ENCODE measurements at regions not wholly inside any gene's neighbourhood (a gene's known extent, or its start where the extent isn't known, plus 50 kb on each side); places are given as distances from the start of the nearest gene placed in this dataset.

- Histone ChIP-seq H4K20me1 (replicated peaks; ENCODE audit: control insufficient read depth, insufficient read depth, low read length) (no peaks in the 10 kb centered on the region), H3K27me3 (ENCODE audit: control insufficient read depth in 2 of 2, insufficient read depth in 2 of 2, low read length in 2 of 2) (no peaks in the 10 kb centered on the region), H3K9ac (ENCODE audit: insufficient read depth in 1 of 2, low read depth in 2 of 2, low read length in 2 of 2) (no peak overlapping the region), H3K9me3 (replicated peaks; ENCODE audit: control insufficient read depth, insufficient read depth, low read depth, low read length) (no peaks in the 10 kb centered on the region), H3K79me2 (ENCODE audit: control insufficient read depth, insufficient read depth, low read length) (no peaks in the 10 kb centered on the region), H3K4me1 (replicated peaks in 1 of 2; ENCODE audit: control insufficient read depth in 2 of 2, insufficient read depth in 2 of 2, low read length in 2 of 2) (no peaks in the 10 kb centered on the region), H2AFZ (ENCODE audit: low read depth, low read length) (no peak overlapping the region), H3K36me3 (ENCODE audit: control insufficient read depth, insufficient read depth, low read length) (no peaks in the 10 kb centered on the region), H3K27ac (ENCODE audit: extremely low read depth, low read depth, low read length) (no peak overlapping the region), H3K4me3 (no peak overlapping the region), H3K4me2 (ENCODE audit: insufficient read depth, low read length) (no peak overlapping the region), H3K9me1 (ENCODE audit: control insufficient read depth, insufficient read depth, low read length) (no peaks in the 10 kb centered on the region)
- intact Hi-C loops (cut with micrococcal nuclease) = no loop called here
- in situ Hi-C loops (cut with MboI) = no loop called here
- TF ChIP-seq NCOR1 (IDR thresholded peaks at IDR 0.05) = no peak
- no peak for DNase-seq (ENCODE audit: extremely low read depth in 1 of 4, low spot score in 3 of 4)
- no TSS peak for BruUV-seq (replicated peaks)
- FAIRE-seq = no peak
- WGBS (ENCODE audit: insufficient coverage, low coverage, missing lambda C conversion rate) = 0% methylated on average over 10 of the region's 11 CpGs
- POLR2A ChIA-PET = no interaction called here
- CTCF ChIA-PET (ENCODE audit: low intra/inter-chr PET ratio) = no interaction called here
- ATAC-seq = no peak
These were observed 97.5 kb downstream of the SLC10A2 start for GRCh38 chr13:102968572-102969228.

- Histone ChIP-seq H3K4me3 (no peak overlapping the region), H4K20me1 (replicated peaks; ENCODE audit: control insufficient read depth, insufficient read depth, low read length) (no peaks in the 10 kb centered on the region), H3K4me2 (ENCODE audit: insufficient read depth, low read length) (no peak overlapping the region), H3K27ac (ENCODE audit: extremely low read depth, low read depth, low read length) (no peak overlapping the region), H3K36me3 (ENCODE audit: control insufficient read depth, insufficient read depth, low read length) (no peaks in the 10 kb centered on the region), H3K79me2 (ENCODE audit: control insufficient read depth, insufficient read depth, low read length) (no peaks in the 10 kb centered on the region), H3K9ac (ENCODE audit: insufficient read depth in 1 of 2, low read depth in 2 of 2, low read length in 2 of 2) (no peak overlapping the region), H3K9me3 (replicated peaks; ENCODE audit: control insufficient read depth, insufficient read depth, low read depth, low read length) (no peaks in the 10 kb centered on the region), H3K27me3 (ENCODE audit: control insufficient read depth in 2 of 2, insufficient read depth in 2 of 2, low read length in 2 of 2) (no peaks in the 10 kb centered on the region), H3K4me1 (replicated peaks in 1 of 2; ENCODE audit: control insufficient read depth in 2 of 2, insufficient read depth in 2 of 2, low read length in 2 of 2) (no peaks in the 10 kb centered on the region), H3K9me1 (ENCODE audit: control insufficient read depth, insufficient read depth, low read length) (no peaks in the 10 kb centered on the region), H2AFZ (ENCODE audit: low read depth, low read length) (no peak overlapping the region)
- no peak for FAIRE-seq
- CTCF ChIA-PET (ENCODE audit: low intra/inter-chr PET ratio) = no interaction called here
- POLR2A ChIA-PET = no interaction called here
- no TSS peak for BruUV-seq (replicated peaks)
- intact Hi-C loops (cut with micrococcal nuclease) = no loop called here
- DNase-seq (ENCODE audit: extremely low read depth in 1 of 4, low spot score in 3 of 4) = no peak
- in situ Hi-C loops (cut with MboI) = no loop called here
- WGBS (ENCODE audit: insufficient coverage, low coverage, missing lambda C conversion rate) = 4% methylated on average over 2 of the region's 2 CpGs
- ATAC-seq = no peak
- TF ChIP-seq ZNF174 (CRISPR knock-in tag; IDR thresholded peaks at IDR 0.05) (no peak), ZNF551 (CRISPR knock-in tag; IDR thresholded peaks at IDR 0.05) (no peak), OTX1 (CRISPR knock-in tag; IDR thresholded peaks at IDR 0.05) (no peak), SMARCE1 (IDR thresholded peaks at IDR 0.05) (no peak), HDAC3 (IDR thresholded peaks at IDR 0.05; ENCODE audit: borderline replicate concordance, partially characterized antibody) (no peak), ZNF408 (CRISPR knock-in tag; IDR thresholded peaks at IDR 0.05; ENCODE audit: low read depth) (no peak), ZNF41 (CRISPR knock-in tag; conservative IDR thresholded peaks at IDR 0.05) (no peak), COPS2 (conservative IDR thresholded peaks at IDR 0.05) (no peak), TFAM (CRISPR knock-in tag; conservative IDR thresholded peaks at IDR 0.05) (no peak), GABPA (tag; conservative IDR thresholded peaks at IDR 0.05; ENCODE audit: low read depth) (no peak), ZZZ3 (IDR thresholded peaks at IDR 0.05) (no peak), CBFA2T3 (IDR thresholded peaks at IDR 0.05) (no peak), ZNF696 (CRISPR knock-in tag; conservative IDR thresholded peaks at IDR 0.05) (no peak)
- TF ChIP-seq, protein P1, sequence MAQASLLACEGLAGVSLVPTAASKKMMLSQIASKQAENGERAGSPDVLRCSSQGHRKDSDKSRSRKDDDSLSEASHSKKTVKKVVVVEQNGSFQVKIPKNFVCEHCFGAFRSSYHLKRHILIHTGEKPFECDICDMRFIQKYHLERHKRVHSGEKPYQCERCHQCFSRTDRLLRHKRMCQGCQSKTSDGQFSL (CRISPR knock-in tag; IDR thresholded peaks at IDR 0.05) = no peak
- TF ChIP-seq, protein P1 (tag; IDR thresholded peaks at IDR 0.05) = no peak
These were observed 100.4 kb downstream of the SLC10A2 start for GRCh38 chr13:102965802-102966201.

Measured in K562 (cell line).